ENCODE measurements at regions not wholly inside any gene's neighbourhood (a gene's known extent, or its start where the extent isn't known, plus 50 kb on each side); places are given as distances from the start of the nearest gene placed in this dataset.

DNA sequence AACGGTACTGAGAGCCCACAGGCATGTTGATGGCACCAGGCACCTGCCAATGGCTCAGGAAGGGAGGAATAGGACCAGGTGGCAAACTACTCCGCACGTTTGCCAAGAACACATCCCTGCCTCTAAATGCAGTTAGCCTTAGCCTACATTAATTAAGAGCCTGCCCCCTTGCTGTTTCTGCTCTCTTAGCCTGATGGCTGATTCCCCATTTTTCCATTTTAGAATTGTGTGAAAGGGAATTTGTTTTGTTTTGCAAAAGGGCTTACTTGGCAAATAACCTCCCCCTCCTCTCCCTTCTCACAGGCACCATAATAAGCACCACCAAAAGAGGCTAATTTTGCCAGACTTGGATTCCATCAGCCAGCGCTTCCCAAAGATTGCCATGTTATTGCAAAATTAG lies 1203.2 kb downstream of the SORCS3 start:
- Histone ChIP-seq H3K4me1 (no peaks in the 10 kb centered on the region), H3K4me3 (no peak overlapping the region), H3K36me3 (no peaks in the 10 kb centered on the region), H3K9me3 (no peaks in the 10 kb centered on the region), H3K27ac (no peak overlapping the region), H3K27me3 (no peaks in the 10 kb centered on the region)
- 57 to 74% methylated on average over 4 of the region's 4 CpGs for WGBS, 2 donors (ENCODE audit: low coverage in 1 of 2)
- no peak for TF ChIP-seq POLR2AphosphoS5 (IDR thresholded peaks at IDR 0.05)
- TF ChIP-seq POLR2A (IDR thresholded peaks at IDR 0.05), result no peak
- TF ChIP-seq EP300 (IDR thresholded peaks at IDR 0.05), result no peak
- TF ChIP-seq, protein P1, sequence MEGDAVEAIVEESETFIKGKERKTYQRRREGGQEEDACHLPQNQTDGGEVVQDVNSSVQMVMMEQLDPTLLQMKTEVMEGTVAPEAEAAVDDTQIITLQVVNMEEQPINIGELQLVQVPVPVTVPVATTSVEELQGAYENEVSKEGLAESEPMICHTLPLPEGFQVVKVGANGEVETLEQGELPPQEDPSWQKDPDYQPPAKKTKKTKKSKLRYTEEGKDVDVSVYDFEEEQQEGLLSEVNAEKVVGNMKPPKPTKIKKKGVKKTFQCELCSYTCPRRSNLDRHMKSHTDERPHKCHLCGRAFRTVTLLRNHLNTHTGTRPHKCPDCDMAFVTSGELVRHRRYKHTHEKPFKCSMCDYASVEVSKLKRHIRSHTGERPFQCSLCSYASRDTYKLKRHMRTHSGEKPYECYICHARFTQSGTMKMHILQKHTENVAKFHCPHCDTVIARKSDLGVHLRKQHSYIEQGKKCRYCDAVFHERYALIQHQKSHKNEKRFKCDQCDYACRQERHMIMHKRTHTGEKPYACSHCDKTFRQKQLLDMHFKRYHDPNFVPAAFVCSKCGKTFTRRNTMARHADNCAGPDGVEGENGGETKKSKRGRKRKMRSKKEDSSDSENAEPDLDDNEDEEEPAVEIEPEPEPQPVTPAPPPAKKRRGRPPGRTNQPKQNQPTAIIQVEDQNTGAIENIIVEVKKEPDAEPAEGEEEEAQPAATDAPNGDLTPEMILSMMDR (IDR thresholded peaks at IDR 0.05), result no peak
- ATAC-seq, result no peak

DNA sequence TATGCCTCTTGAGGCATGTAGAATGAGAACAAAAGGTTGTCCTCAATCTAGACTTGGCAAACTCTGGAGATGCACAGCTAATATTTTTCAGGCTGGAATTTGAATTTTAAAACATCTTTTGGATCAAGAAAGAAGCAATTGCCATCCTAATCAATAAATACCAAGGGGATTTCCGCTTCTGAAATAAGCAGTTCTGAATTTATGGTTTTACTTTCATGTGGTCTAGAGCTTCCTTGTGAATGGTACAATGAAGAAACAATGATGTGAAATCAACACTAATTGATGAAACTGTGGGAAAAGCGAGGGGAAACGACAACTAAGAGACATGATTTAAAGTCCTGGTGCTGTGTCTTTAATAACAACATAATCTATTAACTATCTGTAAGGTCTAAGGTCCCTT lies 1202.7 kb downstream of the SORCS3 start:
- 82 to 89% methylated on average over 3 of the region's 3 CpGs for WGBS, 2 donors (ENCODE audit: low coverage in 1 of 2)
- Histone ChIP-seq H3K4me1 (peaks cover 0 to under 1% (median 0%) of the 10 kb centered on the region in 3 donors), H3K36me3 (no peaks in the 10 kb centered on the region), H3K4me3 (no peak overlapping the region), H3K9me3 (no peaks in the 10 kb centered on the region), H3K27me3 (no peaks in the 10 kb centered on the region), H3K27ac (no peak overlapping the region)
- TF ChIP-seq POLR2A (IDR thresholded peaks at IDR 0.05), result no peak
- ATAC-seq, result no peak

DNA sequence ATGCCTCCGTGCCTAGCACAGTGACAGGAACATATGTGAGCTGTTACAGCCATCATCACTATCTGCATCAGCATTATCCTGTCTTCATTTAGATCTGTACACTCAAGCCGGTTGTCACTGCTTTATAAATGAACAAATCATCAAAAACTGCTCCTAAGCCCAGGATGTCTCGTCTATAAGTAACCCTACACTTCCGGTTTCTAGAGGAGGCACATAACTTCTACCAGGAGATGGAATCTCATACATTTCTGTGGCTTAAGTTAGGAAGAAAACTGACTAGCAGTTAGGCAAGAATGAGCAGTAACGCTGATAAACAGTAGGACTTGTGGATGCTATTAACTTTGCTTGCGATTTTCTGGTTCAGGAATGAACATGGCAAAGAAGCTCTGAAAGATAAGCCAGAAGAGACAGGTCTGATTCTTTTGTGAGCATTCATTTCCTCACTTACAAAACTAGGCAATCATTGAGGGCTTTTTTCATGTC lies 1199.2 kb downstream of the SORCS3 start:
- no peak for ATAC-seq
- peaks cover 0 to 17% (median 3%) of the 10 kb centered on the region in 3 donors for H3K4me1 ChIP-seq
- TF ChIP-seq POLR2AphosphoS5 (IDR thresholded peaks at IDR 0.05) (no peak), EP300 (IDR thresholded peaks at IDR 0.05) (no peak), POLR2A (IDR thresholded peaks at IDR 0.05) (no peak)
- TF ChIP-seq, protein P1 (IDR thresholded peaks at IDR 0.05), result no peak
- H3K4me3 ChIP-seq, result no peak overlapping the region
- no peaks in the 10 kb centered on the region for H3K9me3 ChIP-seq
- no peaks in the 10 kb centered on the region for H3K36me3 ChIP-seq
- WGBS, 2 donors (ENCODE audit: low coverage in 1 of 2), result 76 to 79% methylated on average over 5 to 6 of the region's 6 CpGs
- H3K27ac ChIP-seq, result no peak overlapping the region
- H3K27me3 ChIP-seq, result no peaks in the 10 kb centered on the region

DNA sequence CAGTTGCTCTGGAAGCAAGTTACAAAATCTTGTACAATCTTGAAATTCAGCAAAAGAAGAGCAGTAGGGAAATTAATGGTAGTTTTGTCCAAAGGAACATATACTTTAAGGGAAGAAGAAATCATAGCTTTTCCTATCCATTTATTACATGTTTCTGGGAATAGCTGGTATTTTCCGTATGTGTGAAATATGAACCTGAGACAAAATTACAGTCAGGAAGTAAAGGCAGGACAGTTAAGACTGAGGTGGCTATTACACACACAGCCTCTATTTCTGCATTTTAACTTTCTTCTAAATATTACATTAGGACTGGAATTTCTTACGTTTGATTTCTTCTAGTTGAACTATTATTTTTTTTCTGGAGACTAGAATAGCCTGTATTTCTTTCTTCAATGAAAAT lies 1197.3 kb downstream of the SORCS3 start:
- H3K27ac ChIP-seq, result no peak overlapping the region
- no peaks in the 10 kb centered on the region for H3K27me3 ChIP-seq
- peak overlapping the region; percentile 40 to 52 for H3K4me3 ChIP-seq
- WGBS, 2 donors (ENCODE audit: low coverage in 1 of 2), result 12 to 35% methylated on average over 2 of the region's 2 CpGs
- H3K9me3 ChIP-seq, result no peaks in the 10 kb centered on the region
- TF ChIP-seq POLR2AphosphoS5 (IDR thresholded peaks at IDR 0.05) (no peak), POLR2A (IDR thresholded peaks at IDR 0.05) (no peak), EP300 (IDR thresholded peaks at IDR 0.05) (no peak)
- TF ChIP-seq, protein P1 (IDR thresholded peaks at IDR 0.05), result no peak
- ATAC-seq, result no peak
- peaks cover 0 to 17% (median 3%) of the 10 kb centered on the region in 3 donors for H3K4me1 ChIP-seq
- H3K36me3 ChIP-seq, result no peaks in the 10 kb centered on the region

DNA sequence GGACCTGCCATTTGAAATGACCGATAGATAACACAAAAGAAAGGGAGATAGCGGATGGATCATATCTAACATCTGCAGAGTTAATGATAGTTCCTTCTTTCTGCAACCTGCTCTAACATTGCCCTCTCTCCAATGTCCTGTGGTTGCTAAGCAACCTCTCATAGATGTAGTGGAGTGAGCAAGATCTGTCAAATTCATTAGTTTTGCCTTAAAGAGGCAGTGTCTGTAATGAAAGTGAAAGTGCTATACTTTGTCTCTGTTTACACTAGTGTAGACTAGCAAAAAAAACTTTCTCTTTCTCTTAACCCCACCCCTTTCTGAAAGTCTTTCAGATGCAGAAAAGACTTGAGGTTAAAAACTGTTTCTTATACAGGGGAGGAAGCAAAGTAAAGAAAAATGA lies 1196.9 kb downstream of the SORCS3 start:
- TF ChIP-seq, protein P1 (IDR thresholded peaks at IDR 0.05), result no peak
- TF ChIP-seq POLR2AphosphoS5 (IDR thresholded peaks at IDR 0.05), result no peak
- TF ChIP-seq POLR2A (IDR thresholded peaks at IDR 0.05), result no peak
- no peak overlapping the region for H3K27ac ChIP-seq
- H3K4me3 ChIP-seq, result peak overlapping the region; percentile 40 to 52
- no peaks in the 10 kb centered on the region for H3K36me3 ChIP-seq
- H3K9me3 ChIP-seq, result no peaks in the 10 kb centered on the region
- no peaks in the 10 kb centered on the region for H3K27me3 ChIP-seq
- peaks cover 0 to 17% (median 3%) of the 10 kb centered on the region in 3 donors for H3K4me1 ChIP-seq
- 24 to 25% methylated on average over 2 of the region's 2 CpGs for WGBS, 2 donors (ENCODE audit: low coverage in 1 of 2)
- ATAC-seq, result no peak
